ENCODE measurements at regions not wholly inside any gene's neighbourhood (a gene's known extent, or its start where the extent isn't known, plus 50 kb on each side); places are given as distances from the start of the nearest gene placed in this dataset.

DNA sequence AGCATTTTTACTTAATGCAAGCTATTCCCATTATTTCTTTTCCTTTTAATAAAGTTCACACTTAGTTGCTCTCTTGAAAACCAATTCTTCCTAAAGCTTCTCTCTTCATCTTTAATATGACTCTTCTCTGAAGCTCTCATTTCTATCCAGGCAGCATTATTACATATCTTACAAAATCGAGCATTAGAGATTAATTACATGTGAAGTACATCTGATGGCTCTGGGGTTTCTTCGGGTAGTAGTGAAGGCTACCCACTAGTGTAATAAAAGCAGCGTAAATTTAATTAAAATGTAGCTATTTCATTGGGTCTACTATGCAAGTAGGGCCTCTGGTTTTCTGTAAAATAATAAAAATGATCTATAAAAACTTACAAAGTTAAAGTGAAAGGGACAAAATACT lies 513.6 kb upstream of the DPH6 start:
- in situ Hi-C loops (cut with HindIII; ENCODE audit: low pct_ligation_motif_present, low pct_unique_long_range_greater_than_20kb, low sequenced_read_pairs), result no loop called here
- DNase-seq, result no peak

DNA sequence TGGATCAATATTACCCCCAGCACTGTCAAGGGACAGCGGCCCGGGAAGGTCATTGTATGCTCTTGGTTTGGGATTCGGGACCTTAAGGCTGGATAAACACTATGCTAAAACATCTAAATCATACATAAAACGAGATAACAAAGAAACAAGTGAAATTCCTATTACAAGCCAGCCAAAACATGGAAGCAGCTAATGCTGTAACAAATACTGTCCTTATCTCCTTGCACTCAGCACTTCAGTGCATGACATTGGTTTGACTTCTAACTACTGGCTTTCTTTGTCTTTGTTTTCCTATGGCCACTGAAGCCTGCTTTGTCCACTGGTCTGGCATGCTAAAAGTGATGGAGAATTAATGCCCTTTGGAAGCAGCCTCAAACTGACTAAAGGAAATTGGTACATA lies 516.4 kb upstream of the DPH6 start:
- no peak for DNase-seq
- in situ Hi-C loops (cut with HindIII; ENCODE audit: low pct_ligation_motif_present, low pct_unique_long_range_greater_than_20kb, low sequenced_read_pairs), result no loop called here

DNA sequence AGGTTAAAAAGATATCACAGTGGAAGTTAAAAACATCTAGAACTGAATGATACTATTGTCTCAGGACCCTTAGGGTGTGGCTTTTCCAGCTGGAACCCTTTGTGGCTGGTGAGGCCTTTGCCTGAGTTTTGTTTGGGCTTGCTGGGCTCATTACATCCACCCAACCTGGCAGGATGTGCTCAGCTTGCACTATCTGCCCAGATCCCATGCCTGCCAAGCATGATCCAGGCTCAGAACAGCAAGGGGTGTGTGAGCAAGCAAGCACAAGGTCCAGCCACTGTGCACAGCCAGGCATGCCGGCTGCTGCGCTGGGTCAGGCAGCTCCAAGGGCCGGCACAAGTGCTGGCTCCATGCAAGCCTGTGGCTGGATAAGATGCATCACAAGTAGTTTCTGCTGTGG lies 512.7 kb upstream of the CDIN1 start:
- in situ Hi-C loops (cut with HindIII; ENCODE audit: low pct_ligation_motif_present, low pct_unique_long_range_greater_than_20kb, low sequenced_read_pairs), result no loop called here
- no peak for DNase-seq

DNA sequence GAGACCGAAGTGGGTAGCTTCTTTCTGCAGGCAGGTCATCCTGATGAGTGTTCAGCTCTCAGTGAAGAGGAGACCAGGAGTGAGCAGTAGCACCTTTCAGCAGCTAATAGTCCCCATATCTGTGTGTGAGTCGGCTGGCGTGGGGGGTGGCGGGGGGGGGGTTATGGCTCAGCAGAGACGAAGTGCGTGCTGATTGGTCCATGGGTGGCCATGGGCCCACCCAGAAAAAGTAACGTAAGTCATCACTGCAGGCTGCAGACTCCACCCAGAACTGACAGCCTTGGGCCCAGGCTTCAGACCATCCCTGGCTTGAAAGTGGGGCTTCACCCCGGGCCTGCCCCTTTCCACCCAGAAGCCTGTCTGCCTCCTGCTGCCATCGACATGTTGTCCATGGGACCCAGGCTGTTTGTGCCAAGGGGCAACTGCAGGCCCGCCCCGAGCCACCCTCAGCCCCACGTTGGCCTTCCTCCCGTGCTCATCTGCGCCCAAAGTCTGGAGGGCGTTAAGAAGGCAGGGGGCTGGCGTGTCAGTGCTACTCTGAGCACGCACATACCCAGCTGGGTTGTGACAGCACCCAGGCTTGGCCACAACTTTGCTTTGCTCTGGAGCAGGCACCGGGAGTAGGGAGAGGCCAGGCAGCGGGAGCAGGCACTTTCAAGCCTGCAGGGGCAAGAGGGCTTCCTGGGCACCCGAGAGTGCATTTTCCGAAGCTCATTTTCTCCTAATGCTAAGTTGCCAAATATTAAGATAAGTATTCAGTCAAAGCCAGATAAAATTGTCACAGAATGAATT lies 511.7 kb upstream of the CDIN1 start:
- no peak for DNase-seq
- in situ Hi-C loops (cut with HindIII; ENCODE audit: low pct_ligation_motif_present, low pct_unique_long_range_greater_than_20kb, low sequenced_read_pairs), result no loop called here

DNA sequence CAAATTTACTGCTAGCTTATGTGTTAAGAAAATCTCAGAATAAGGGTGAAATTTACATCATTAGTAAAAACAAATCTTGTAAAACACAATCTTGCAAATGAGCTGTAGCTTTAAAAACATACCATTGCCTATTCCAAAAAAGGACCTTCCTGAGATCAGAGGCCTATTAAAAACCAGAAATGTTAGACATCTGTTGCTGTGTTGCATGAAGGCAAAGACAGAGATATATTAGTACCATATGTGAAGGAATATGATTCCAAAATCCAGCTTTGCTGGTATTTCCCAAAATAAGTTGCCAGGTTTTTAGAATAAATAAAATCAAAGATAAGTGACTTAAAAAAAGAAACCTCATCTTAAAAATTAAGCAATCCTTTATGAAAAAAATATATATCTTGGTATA lies 504.1 kb upstream of the CDIN1 start:
- DNase-seq, result no peak
- in situ Hi-C loops (cut with HindIII; ENCODE audit: low pct_ligation_motif_present, low pct_unique_long_range_greater_than_20kb, low sequenced_read_pairs), result no loop called here

DNA sequence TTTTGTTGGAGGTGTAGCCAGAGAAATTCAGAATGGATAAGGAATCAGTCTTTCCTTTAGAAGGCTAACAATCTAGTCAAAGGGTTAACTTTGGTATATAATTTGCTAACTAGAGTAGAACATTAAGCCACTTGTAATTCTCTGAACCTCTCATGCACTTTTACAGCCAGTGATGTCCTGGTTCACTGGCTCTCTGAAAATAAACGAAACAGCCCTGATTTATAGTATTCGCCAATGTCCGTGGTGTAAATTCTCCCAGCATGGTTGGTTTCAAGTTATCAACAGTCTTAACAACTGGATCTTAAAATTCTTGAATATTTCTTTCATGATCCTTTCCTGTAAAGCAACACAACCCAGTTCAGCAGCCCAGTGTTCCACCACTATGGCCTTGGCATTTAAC lies 500.4 kb upstream of the CDIN1 start:
- in situ Hi-C loops (cut with HindIII; ENCODE audit: low pct_ligation_motif_present, low pct_unique_long_range_greater_than_20kb, low sequenced_read_pairs), result no loop called here
- peak; percentile 22 for DNase-seq

DNA sequence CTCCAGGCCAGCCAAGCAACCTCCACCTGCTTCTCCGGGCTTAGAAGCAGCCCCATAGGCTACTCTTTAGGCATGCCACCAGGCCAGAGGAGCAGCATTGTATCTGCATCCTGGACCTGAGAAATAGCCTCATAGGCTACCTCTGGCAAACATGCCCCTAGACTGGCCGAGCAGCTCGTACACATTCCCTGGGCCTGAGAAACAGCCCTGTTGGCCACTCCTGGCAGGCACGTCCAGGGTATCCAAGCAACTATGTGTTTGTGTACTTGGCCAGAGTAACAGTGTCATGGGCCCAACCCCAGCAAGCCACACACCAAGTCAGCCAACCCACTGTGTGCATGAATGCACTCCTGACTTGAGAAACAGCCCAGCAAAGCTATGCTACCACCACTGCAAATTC lies 498.7 kb upstream of the CDIN1 start:
- in situ Hi-C loops (cut with HindIII; ENCODE audit: low pct_ligation_motif_present, low pct_unique_long_range_greater_than_20kb, low sequenced_read_pairs), result no loop called here

DNA sequence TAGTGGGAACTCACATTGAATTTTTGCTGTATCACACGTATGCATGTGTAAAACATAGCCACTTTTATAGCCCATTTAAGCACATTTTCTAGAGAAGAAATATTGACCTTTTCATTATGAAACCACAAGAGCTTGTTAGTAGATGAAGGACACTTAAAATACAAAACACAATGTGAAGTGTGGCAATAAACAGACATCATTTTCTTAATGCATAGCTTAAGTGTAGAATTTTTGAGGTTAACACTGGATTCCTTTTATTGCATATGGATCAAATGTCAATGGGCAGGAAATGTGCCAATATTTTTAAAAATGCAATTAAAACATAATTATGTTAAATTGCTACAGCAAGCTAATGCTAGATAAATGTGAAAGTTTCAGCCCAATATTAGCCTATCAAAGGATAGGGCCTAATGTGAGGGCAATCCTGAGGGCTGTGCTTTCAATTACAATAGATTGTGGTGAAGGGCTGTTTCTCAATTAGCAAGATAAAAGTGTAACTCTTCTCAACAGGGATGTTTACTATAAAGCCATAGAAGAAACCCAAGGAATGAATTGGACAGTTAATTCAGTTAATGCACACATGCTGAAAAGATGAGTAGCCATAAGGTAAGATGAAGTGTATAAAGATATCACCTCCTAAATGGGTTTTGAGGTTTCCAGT lies 489.0 kb upstream of the CDIN1 start:
- in situ Hi-C loops (cut with HindIII; ENCODE audit: low pct_ligation_motif_present, low pct_unique_long_range_greater_than_20kb, low sequenced_read_pairs), result no loop called here
- no peak for DNase-seq

More for the DNA sequence above, 498.7 kb upstream of the CDIN1 start:
- DNase-seq, result no peak

GRCh38 chr15:36106640-36107335 lies 472.6 kb upstream of the CDIN1 start:
- in situ Hi-C loops (cut with HindIII; ENCODE audit: low pct_ligation_motif_present, low pct_unique_long_range_greater_than_20kb, low sequenced_read_pairs), result no loop called here
- DNase-seq, result no peak

GRCh38 chr15:36108541-36108940 lies 470.9 kb upstream of the CDIN1 start:
- in situ Hi-C loops (cut with HindIII; ENCODE audit: low pct_ligation_motif_present, low pct_unique_long_range_greater_than_20kb, low sequenced_read_pairs), result no loop called here
- DNase-seq, result no peak

GRCh38 chr15:36109943-36110658 lies 469.3 kb upstream of the CDIN1 start:
- in situ Hi-C loops (cut with HindIII; ENCODE audit: low pct_ligation_motif_present, low pct_unique_long_range_greater_than_20kb, low sequenced_read_pairs), result no loop called here
- no peak for DNase-seq

- DNase-seq, result no peak
- in situ Hi-C loops (cut with HindIII; ENCODE audit: low pct_ligation_motif_present, low pct_unique_long_range_greater_than_20kb, low sequenced_read_pairs), result no loop called here
These were observed 468.8 kb upstream of the CDIN1 start for GRCh38 chr15:36110659-36110993.

- in situ Hi-C loops (cut with HindIII; ENCODE audit: low pct_ligation_motif_present, low pct_unique_long_range_greater_than_20kb, low sequenced_read_pairs), result no loop called here
- no peak for DNase-seq
These were observed 462.1 kb upstream of the CDIN1 start for GRCh38 chr15:36117296-36117787.

DNA sequence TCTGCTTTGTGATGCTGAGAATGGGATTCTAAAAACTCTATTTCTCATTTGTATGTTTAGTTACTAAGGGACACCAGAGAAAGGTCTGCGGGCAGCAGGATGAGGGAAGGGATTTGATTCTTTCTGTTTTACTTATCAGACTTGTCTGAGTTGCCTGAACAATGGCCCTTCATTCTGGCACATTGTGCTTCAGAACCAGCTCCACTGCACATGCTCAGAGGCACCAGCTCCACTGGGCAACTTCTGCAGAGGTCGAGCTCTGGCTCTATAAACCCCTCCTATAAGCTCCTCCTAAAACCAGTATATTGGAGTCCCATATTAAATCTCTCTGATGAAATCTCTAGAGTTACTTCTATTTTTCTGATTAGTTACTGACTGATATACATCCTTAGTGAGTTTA lies 453.2 kb upstream of the CDIN1 start:
- no peak for DNase-seq
- in situ Hi-C loops (cut with HindIII; ENCODE audit: low pct_ligation_motif_present, low pct_unique_long_range_greater_than_20kb, low sequenced_read_pairs), result no loop called here

- in situ Hi-C loops (cut with HindIII; ENCODE audit: low pct_ligation_motif_present, low pct_unique_long_range_greater_than_20kb, low sequenced_read_pairs), result no loop called here
- no peak for DNase-seq
These were observed 448.6 kb upstream of the CDIN1 start for GRCh38 chr15:36130641-36131310.

DNA sequence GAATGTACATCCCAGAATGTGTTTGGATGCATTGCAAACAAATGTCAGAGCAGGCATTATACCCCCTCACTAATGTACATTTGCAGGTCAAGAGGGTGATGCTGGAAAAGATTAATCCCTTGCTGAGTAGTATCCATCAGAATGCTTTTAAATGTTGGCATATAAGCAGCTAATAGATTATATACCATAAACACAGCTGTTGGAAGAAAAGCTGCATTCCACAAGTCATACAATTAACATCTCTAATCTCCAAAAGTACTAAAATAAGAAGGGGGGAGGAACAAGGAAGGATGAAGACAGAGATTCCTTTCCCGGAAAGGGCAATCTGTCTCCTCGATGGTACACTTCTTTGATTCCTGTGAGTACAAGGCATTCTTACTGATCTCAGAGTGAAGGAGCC lies 445.7 kb upstream of the CDIN1 start:
- in situ Hi-C loops (cut with HindIII; ENCODE audit: low pct_ligation_motif_present, low pct_unique_long_range_greater_than_20kb, low sequenced_read_pairs), result no loop called here
- no peak for DNase-seq

DNA sequence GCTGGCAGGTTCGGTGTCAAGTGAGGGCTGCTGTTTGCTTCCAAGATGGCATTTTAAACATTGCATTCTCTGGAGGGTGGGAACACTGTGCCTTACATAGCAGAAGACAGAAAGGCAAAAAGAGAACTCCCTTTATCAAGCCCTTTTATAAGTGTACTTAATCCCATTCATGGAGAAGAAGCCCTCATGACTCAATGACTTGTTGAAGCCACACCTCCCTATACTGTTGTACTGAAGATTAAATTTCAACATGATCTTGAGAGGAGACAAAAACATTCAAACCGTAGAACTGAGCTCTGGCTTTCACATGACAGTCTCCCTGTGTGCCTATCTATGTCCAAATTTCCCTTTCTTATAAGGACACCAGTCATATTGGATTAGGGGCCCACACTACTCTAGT lies 443.4 kb upstream of the CDIN1 start:
- in situ Hi-C loops (cut with HindIII; ENCODE audit: low pct_ligation_motif_present, low pct_unique_long_range_greater_than_20kb, low sequenced_read_pairs), result no loop called here
- DNase-seq, result no peak

DNA sequence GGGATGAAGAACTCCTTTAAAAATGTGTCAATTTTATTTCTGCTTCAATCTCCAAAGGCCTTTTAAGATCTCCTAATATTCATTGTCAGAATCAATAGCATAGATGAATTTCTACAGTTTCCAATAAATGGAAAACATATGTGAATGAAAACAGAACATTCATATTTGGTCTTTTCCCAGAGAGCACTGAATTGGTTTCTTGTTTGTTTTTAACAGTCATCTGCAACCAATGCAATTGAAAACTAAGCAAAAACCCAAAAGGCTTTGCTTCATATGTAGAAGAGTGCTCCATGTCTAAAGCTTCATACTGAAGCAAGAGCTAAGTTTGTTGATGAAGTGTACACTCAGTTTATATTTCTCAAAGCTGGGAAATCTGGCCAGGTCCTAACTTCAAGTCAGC lies 426.5 kb upstream of the CDIN1 start:
- in situ Hi-C loops (cut with HindIII; ENCODE audit: low pct_ligation_motif_present, low pct_unique_long_range_greater_than_20kb, low sequenced_read_pairs), result no loop called here

More for the DNA sequence above, 426.5 kb upstream of the CDIN1 start:
- no peak for DNase-seq

All from ACHN (cell line).